ENCODE measurements at regions not wholly inside any gene's neighbourhood (a gene's known extent, or its start where the extent isn't known, plus 50 kb on each side); places are given as distances from the start of the nearest gene placed in this dataset.
"Not testable (repeated sequence)": the region's sequence is repeated elsewhere in the genome, so short reads cannot be mapped to it uniquely, and the experiment has no call there.

DNA sequence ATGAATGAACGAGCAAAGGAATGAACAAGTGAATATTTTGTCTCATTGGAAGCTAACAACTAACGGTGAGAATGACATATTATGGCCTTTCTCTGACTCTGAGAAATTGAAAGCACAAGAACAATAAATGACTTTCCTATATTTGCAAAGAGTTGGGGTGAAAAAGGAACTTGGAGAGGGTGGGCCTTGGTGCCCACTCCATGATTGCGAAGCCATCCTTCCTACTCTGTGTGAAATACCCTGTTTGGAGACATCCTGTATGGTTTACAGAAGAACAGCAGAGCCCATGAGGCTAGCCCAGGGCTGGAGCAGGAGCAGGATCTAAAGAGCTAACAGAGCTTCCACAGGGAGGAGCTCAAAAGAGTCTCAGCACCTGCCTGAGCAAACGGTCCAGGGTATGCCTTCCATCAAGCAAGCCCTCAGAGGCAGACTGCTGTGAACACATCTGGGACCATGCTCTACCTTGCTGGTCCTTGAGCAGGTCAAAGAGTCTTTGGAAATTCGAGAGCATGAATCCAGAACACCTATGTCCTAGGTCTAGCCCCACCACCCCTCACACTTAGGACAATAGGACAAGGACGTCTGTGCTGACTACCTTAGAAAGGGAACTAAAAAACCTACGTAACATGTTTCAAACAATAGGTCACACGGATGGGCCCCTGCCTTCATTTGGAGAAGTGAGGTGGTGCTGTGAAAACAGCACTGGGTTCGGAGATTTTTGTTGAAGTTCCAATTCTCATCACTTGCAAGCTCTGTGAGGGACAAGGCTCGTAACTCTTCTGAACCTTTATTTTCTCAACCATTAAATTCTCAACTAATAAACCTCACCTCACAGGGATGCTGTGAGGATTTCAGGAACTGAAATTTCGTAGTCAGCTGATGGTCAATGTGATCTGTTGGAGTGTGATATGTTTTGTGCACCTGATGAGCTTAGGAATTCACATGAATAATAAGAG, 377.4 kb downstream of the RRAGC start:
- no peaks in the 10 kb centered on the region for H3K36me3 ChIP-seq (ENCODE audit: low read depth)
- H3K9me3 ChIP-seq, result no peaks in the 10 kb centered on the region
- intact Hi-C loops (cut with DNase I, micrococcal nuclease), result no loop called here
- no peaks in the 10 kb centered on the region for H3K4me1 ChIP-seq (ENCODE audit: low read depth)
- no peak for ATAC-seq
- no peak overlapping the region for H3K4me3 ChIP-seq
- TF ChIP-seq, protein P1, sequence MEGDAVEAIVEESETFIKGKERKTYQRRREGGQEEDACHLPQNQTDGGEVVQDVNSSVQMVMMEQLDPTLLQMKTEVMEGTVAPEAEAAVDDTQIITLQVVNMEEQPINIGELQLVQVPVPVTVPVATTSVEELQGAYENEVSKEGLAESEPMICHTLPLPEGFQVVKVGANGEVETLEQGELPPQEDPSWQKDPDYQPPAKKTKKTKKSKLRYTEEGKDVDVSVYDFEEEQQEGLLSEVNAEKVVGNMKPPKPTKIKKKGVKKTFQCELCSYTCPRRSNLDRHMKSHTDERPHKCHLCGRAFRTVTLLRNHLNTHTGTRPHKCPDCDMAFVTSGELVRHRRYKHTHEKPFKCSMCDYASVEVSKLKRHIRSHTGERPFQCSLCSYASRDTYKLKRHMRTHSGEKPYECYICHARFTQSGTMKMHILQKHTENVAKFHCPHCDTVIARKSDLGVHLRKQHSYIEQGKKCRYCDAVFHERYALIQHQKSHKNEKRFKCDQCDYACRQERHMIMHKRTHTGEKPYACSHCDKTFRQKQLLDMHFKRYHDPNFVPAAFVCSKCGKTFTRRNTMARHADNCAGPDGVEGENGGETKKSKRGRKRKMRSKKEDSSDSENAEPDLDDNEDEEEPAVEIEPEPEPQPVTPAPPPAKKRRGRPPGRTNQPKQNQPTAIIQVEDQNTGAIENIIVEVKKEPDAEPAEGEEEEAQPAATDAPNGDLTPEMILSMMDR (IDR thresholded peaks at IDR 0.05), result no peak
- DNase-seq, result no peak

DNA sequence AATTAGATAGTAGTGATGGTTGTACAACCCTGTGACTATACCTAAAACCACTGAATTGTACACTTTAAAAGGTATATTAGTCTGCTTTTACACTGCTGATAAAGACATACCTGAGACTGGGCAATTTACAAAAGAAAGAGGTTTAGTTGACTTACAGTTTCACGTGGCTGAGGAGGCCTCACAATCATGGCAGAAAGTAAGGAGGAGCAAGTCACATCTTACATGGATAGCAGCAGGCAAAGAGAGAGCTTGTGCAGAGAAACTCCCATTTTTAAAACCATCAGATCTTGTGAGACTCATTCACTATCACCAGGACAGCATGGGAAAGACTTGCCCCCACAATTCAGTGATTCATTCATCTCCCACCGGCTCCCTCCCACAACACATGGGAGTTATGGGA, 379.9 kb downstream of the RRAGC start:
- DNase-seq; H3K4me1 ChIP-seq (ENCODE audit: low read depth); H3K36me3 ChIP-seq (ENCODE audit: low read depth); ATAC-seq; intact Hi-C loops (cut with DNase I, micrococcal nuclease); H3K9me3 ChIP-seq; H3K4me3 ChIP-seq: not testable (repeated sequence)

DNA sequence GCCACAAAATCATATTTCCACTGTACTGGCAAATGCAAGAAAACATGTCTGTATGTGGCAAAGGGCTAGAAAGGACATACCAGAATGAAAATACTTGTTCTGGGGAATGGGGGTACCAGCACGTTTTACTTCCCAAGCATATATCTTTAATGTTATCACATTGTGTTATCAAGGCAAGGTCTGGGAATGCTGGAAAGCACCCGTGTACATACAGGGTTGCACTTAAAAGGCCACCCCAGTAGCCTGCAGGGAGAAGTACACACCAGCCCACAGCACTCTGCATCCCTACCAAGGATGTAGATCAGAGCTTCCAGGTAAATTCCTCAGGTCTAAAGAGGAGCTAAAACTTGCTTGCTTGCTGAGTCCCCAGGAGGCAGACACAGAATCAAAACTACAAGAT, 381.8 kb downstream of the RRAGC start:
- intact Hi-C loops (cut with DNase I, micrococcal nuclease), result no loop called here
- ATAC-seq, result no peak
- TF ChIP-seq, protein P1 (IDR thresholded peaks at IDR 0.05), result no peak

DNA sequence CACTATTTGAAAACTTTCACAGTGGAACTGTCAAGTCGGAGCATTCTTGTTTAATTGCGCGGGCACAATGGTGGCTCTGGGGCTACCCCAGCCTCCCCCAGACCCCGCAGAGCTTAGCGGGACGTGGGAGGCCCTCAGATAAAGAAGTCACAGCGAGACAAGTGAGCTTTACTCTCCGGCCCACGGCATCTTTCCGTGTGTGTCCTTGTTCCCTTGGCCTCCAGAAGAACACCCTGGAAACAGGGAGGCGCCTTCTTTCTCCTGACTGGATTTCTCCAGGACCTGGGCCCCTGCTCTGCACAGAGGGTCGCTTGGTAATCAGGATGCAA, 382.8 kb downstream of the RRAGC start:
- H3K4me3 ChIP-seq, result no peak overlapping the region
- no peaks in the 10 kb centered on the region for H3K36me3 ChIP-seq (ENCODE audit: low read depth)
- no peak for DNase-seq
- no peaks in the 10 kb centered on the region for H3K9me3 ChIP-seq
- intact Hi-C loops (cut with DNase I, micrococcal nuclease), result no loop called here
- no peaks in the 10 kb centered on the region for H3K4me1 ChIP-seq (ENCODE audit: low read depth)
- TF ChIP-seq, protein P1 (IDR thresholded peaks at IDR 0.05), result no peak
- no peak for ATAC-seq

More for the DNA sequence above, 381.8 kb downstream of the RRAGC start:
- H3K36me3 ChIP-seq (ENCODE audit: low read depth), result no peaks in the 10 kb centered on the region
- H3K9me3 ChIP-seq, result no peaks in the 10 kb centered on the region
- H3K4me3 ChIP-seq, result no peak overlapping the region
- no peaks in the 10 kb centered on the region for H3K4me1 ChIP-seq (ENCODE audit: low read depth)
- no peak for DNase-seq

DNA sequence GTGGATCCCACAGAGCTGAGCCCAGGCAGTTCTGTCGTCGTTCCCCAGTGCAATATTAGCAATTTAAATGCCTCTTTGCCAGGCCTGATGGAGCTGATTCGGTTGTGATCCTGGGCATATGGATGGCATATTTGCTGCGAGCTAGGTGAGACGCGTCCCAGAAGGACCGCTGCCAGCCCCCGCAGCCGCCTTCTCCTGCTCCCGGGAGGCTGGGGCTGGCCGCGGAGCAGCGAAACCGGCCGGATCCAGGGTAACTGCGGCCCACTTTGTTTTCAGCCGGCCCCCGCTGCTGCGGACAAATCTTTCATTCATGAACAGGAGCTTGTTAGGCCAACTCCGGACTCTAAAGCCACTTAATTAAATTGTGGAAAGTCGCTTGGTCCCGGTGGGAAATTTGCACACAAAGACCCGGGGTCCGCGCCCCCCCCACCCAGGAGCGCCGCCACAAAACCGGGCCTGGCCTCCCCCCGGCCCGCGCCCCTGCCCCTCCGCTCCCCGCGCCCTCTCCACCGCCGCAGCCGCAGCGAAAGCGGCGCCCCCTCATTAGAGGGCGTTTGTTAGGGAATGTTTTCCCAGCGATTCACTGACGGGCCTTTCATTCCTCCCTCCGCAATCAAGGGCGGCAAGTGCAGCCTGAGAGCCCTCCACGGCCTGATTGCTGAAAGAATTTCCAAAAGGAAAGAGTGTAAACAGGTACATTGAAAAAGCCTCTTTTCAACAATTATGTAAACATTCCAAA, 383.3 kb downstream of the RRAGC start:
- no peaks in the 10 kb centered on the region for H3K36me3 ChIP-seq (ENCODE audit: low read depth)
- DNase-seq, result no peak
- H3K9me3 ChIP-seq, result no peaks in the 10 kb centered on the region
- TF ChIP-seq, protein P1 (IDR thresholded peaks at IDR 0.05), result no peak
- no peak overlapping the region for H3K4me3 ChIP-seq
- no peaks in the 10 kb centered on the region for H3K4me1 ChIP-seq (ENCODE audit: low read depth)
- intact Hi-C loops (cut with DNase I, micrococcal nuclease), result no loop called here
- ATAC-seq, result no peak

DNA sequence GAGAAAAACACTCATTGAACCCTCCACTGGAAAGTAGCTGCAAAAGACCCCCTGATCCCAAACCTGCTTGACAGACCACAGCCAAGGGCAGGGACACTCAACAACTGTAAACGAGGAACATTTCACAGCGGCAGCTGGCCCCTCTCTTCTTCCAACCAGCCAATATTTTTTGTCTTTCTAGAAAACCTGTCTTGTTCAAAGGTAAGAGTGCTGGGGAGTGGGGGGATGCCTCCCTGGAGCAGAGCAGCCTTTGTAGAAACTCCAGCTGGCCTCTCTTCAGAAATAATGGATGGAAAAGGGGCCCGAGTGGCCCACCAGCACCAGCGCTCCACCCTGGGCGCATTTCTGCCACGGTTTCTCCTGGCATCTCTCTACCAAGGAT, 384.0 kb downstream of the RRAGC start:
- intact Hi-C loops (cut with DNase I, micrococcal nuclease), result no loop called here
- ATAC-seq, result no peak

More for the DNA sequence above, 384.0 kb downstream of the RRAGC start:
- DNase-seq, result no peak
- H3K4me3 ChIP-seq, result no peak overlapping the region
- no peaks in the 10 kb centered on the region for H3K36me3 ChIP-seq (ENCODE audit: low read depth)
- H3K9me3 ChIP-seq, result no peaks in the 10 kb centered on the region
- TF ChIP-seq, protein P1 (IDR thresholded peaks at IDR 0.05), result no peak
- no peaks in the 10 kb centered on the region for H3K4me1 ChIP-seq (ENCODE audit: low read depth)

Data from mucosa of descending colon (tissue), 3 donors.